NCI-H2107 treated with DMSO at 0.1 percent for 48 hours (cell line): ENCODE measurements at regions not wholly inside any gene's neighbourhood (a gene's known extent, or its start where the extent isn't known, plus 50 kb on each side); places are given as distances from the start of the nearest gene placed in this dataset.

ENCODE experiments used
- DNase-seq: peaks from one replicate; lab custom pipeline; 2025; ENCODE audit not compliant: unreplicated experiment; lab: John Stamatoyannopoulos, UW

- DNase-seq, result no peak
Observed at GRCh38 chr15:95590533-95591044, 739.9 kb upstream of the NR2F2 start.

GRCh38 chr15:95591270-95591669, 739.2 kb upstream of the NR2F2 start:
- DNase-seq, result no peak

- DNase-seq, result no peak
Observed at GRCh38 chr15:95591886-95592285, 738.6 kb upstream of the NR2F2 start.

- no peak for DNase-seq
Observed at GRCh38 chr15:95594496-95594895, 736.0 kb upstream of the NR2F2 start.

GRCh38 chr15:95595759-95596158, 734.7 kb upstream of the NR2F2 start:
- no peak for DNase-seq

- DNase-seq, result no peak
Observed at GRCh38 chr15:95596496-95596895, 734.0 kb upstream of the NR2F2 start.

- no peak for DNase-seq
Observed at GRCh38 chr15:95598251-95598855, 732.1 kb upstream of the NR2F2 start.

- DNase-seq, result no peak
Observed at GRCh38 chr15:95600367-95600766, 730.1 kb upstream of the NR2F2 start.

GRCh38 chr15:95600884-95601283, 729.6 kb upstream of the NR2F2 start:
- DNase-seq, result no peak

- DNase-seq, result no peak
Observed at GRCh38 chr15:95601525-95601924, 729.0 kb upstream of the NR2F2 start.

GRCh38 chr15:95603802-95604201, 726.7 kb upstream of the NR2F2 start:
- DNase-seq, result no peak

- DNase-seq, result no peak
Observed at GRCh38 chr15:95604634-95605036, 725.9 kb upstream of the NR2F2 start.

GRCh38 chr15:95605098-95605497, 725.4 kb upstream of the NR2F2 start:
- DNase-seq, result no peak

- DNase-seq, result no peak
Observed at GRCh38 chr15:95606551-95606950, 723.9 kb upstream of the NR2F2 start.

- DNase-seq, result no peak
Observed at GRCh38 chr15:95608371-95608770, 722.1 kb upstream of the NR2F2 start.

- no peak for DNase-seq
Observed at GRCh38 chr15:95609096-95609495, 721.4 kb upstream of the NR2F2 start.

GRCh38 chr15:95610945-95611344, 719.6 kb upstream of the NR2F2 start:
- no peak for DNase-seq

GRCh38 chr15:95615436-95615835, 715.1 kb upstream of the NR2F2 start:
- no peak for DNase-seq

- DNase-seq, result no peak
Observed at GRCh38 chr15:95616306-95616705, 714.2 kb upstream of the NR2F2 start.

- DNase-seq, result no peak
Observed at GRCh38 chr15:95620934-95621579, 709.4 kb upstream of the NR2F2 start.

- DNase-seq, result no peak
Observed at GRCh38 chr15:95622843-95623242, 707.7 kb upstream of the NR2F2 start.

- no peak for DNase-seq
Observed at GRCh38 chr15:95624100-95624499, 706.4 kb upstream of the NR2F2 start.
